ENCODE measurements at regions not wholly inside any gene's neighbourhood (a gene's known extent, or its start where the extent isn't known, plus 50 kb on each side); places are given as distances from the start of the nearest gene placed in this dataset.

DNA sequence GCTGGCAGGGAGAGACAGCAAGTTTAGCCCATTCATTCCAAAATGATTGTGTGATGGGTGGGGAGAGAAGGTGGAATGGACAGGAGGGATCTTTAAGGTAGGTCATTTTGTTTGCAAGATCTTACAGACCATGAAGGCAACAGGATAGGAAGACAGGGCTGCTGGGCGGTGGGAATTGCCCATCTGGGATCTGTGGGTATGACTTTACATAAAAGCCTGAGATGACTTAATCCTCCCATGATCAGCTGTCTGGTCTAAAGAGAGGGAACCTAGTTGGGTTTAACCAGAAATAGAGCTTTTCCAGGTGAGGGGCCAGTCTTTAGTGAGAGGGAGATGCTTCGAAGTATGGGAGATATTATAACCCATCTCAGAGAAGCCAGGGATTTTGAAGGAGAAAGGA is 153.7 kb downstream of the KLF6 start:
- H3K79me2 ChIP-seq (ENCODE audit: insufficient read depth, low read length): no peaks in the 10 kb centered on the region

GRCh38 chr10:3625959-3626751 is 158.9 kb downstream of the KLF6 start:
- peaks cover 16% of the 10 kb centered on the region for H3K4me1 ChIP-seq (ENCODE audit: insufficient read depth, low read length, severe bottlenecking)
- no peaks in the 10 kb centered on the region for H3K9me2 ChIP-seq (ENCODE audit: low read depth, low read length)
- H3K4me2 ChIP-seq (ENCODE audit: low read length): no peak overlapping the region
- H3F3A ChIP-seq (ENCODE audit: insufficient read depth, low read length): no peaks in the 10 kb centered on the region
- no peak overlapping the region for H3K27ac ChIP-seq (ENCODE audit: low read depth, low read length, poor library complexity, severe bottlenecking)
- no peaks in the 10 kb centered on the region for H3K9me3 ChIP-seq (ENCODE audit: low read length)
- no peak overlapping the region for H3K9ac ChIP-seq (ENCODE audit: low read length)
- no peak overlapping the region for H2AFZ ChIP-seq (ENCODE audit: low read length)
- no peak overlapping the region for H3K4me3 ChIP-seq (ENCODE audit: low read depth, low read length, poor library complexity, severe bottlenecking)
- H4K20me1 ChIP-seq (ENCODE audit: insufficient read depth, low read length): no peaks in the 10 kb centered on the region
- H3K79me2 ChIP-seq (ENCODE audit: insufficient read depth, low read length): no peaks in the 10 kb centered on the region
- TF ChIP-seq CTCF (IDR thresholded peaks at IDR 0.05; ENCODE audit: low read length) (no peak), EZH2 (IDR thresholded peaks at IDR 0.05; ENCODE audit: borderline replicate concordance, low read length) (no peak)
- H3K27me3 ChIP-seq (ENCODE audit: insufficient read depth, low read length): no peaks in the 10 kb centered on the region
- H3K36me3 ChIP-seq (ENCODE audit: insufficient read depth, low read length): no peaks in the 10 kb centered on the region

More for the DNA sequence above, 153.7 kb downstream of the KLF6 start:
- H3K9ac ChIP-seq (ENCODE audit: low read length): no peak overlapping the region
- no peaks in the 10 kb centered on the region for H3K9me2 ChIP-seq (ENCODE audit: low read depth, low read length)
- H3K36me3 ChIP-seq (ENCODE audit: insufficient read depth, low read length): no peaks in the 10 kb centered on the region
- H3K4me2 ChIP-seq (ENCODE audit: low read length): no peak overlapping the region
- no peaks in the 10 kb centered on the region for H3K9me3 ChIP-seq (ENCODE audit: low read length)
- H3K27ac ChIP-seq (ENCODE audit: low read depth, low read length, poor library complexity, severe bottlenecking): no peak overlapping the region
- no peak overlapping the region for H3K4me3 ChIP-seq (ENCODE audit: low read depth, low read length, poor library complexity, severe bottlenecking)
- H3F3A ChIP-seq (ENCODE audit: insufficient read depth, low read length): no peaks in the 10 kb centered on the region
- H3K27me3 ChIP-seq (ENCODE audit: insufficient read depth, low read length): no peaks in the 10 kb centered on the region
- no peak for TF ChIP-seq EZH2 (IDR thresholded peaks at IDR 0.05; ENCODE audit: borderline replicate concordance, low read length)
- TF ChIP-seq CTCF (IDR thresholded peaks at IDR 0.05; ENCODE audit: low read length): no peak
- H4K20me1 ChIP-seq (ENCODE audit: insufficient read depth, low read length): no peaks in the 10 kb centered on the region
- H2AFZ ChIP-seq (ENCODE audit: low read length): no peak overlapping the region
- no peaks in the 10 kb centered on the region for H3K4me1 ChIP-seq (ENCODE audit: insufficient read depth, low read length, severe bottlenecking)

- peaks cover 16% of the 10 kb centered on the region for H3K4me1 ChIP-seq (ENCODE audit: insufficient read depth, low read length, severe bottlenecking)
- no peaks in the 10 kb centered on the region for H3K9me2 ChIP-seq (ENCODE audit: low read depth, low read length)
- no peaks in the 10 kb centered on the region for H3K27me3 ChIP-seq (ENCODE audit: insufficient read depth, low read length)
- no peaks in the 10 kb centered on the region for H3K9me3 ChIP-seq (ENCODE audit: low read length)
- TF ChIP-seq CTCF (IDR thresholded peaks at IDR 0.05; ENCODE audit: low read length) (no peak), EZH2 (IDR thresholded peaks at IDR 0.05; ENCODE audit: borderline replicate concordance, low read length) (no peak)
- H3F3A ChIP-seq (ENCODE audit: insufficient read depth, low read length): no peaks in the 10 kb centered on the region
- H3K4me2 ChIP-seq (ENCODE audit: low read length): no peak overlapping the region
- H3K79me2 ChIP-seq (ENCODE audit: insufficient read depth, low read length): no peaks in the 10 kb centered on the region
- no peak overlapping the region for H2AFZ ChIP-seq (ENCODE audit: low read length)
- no peak overlapping the region for H3K27ac ChIP-seq (ENCODE audit: low read depth, low read length, poor library complexity, severe bottlenecking)
- no peak overlapping the region for H3K4me3 ChIP-seq (ENCODE audit: low read depth, low read length, poor library complexity, severe bottlenecking)
- H3K9ac ChIP-seq (ENCODE audit: low read length): no peak overlapping the region
- H3K36me3 ChIP-seq (ENCODE audit: insufficient read depth, low read length): no peaks in the 10 kb centered on the region
- no peaks in the 10 kb centered on the region for H4K20me1 ChIP-seq (ENCODE audit: insufficient read depth, low read length)
Measured at GRCh38 chr10:3624367-3624766, 160.6 kb downstream of the KLF6 start.
